Keratinocyte (primary cell): ENCODE measurements at regions not wholly inside any gene's neighbourhood (a gene's known extent, or its start where the extent isn't known, plus 50 kb on each side); places are given as distances from the start of the nearest gene placed in this dataset.

Experiments used
- DNase-seq: peaks from one replicate; pipeline ENCODE4 v3.0.0-alpha.2; 2011; ENCODE audit warnings: low read depth, missing footprints, low spot score
- FAIRE-seq: peaks from 2 replicates; lab custom pipeline; 2011; peaks lifted over from hg19 to GRCh38; lab: Jason Lieb, UNC
- H2AFZ ChIP-seq: 2 replicates; pipeline ENCODE4 v1.6.0; 2012; ENCODE audit warnings: low read length, control low read depth, inconsistent platforms; ENCODE audit not compliant: control insufficient read depth
- H3K27ac ChIP-seq: 2 replicates; pipeline ENCODE4 v1.5.1; 2011; ENCODE audit warnings: low read length; ENCODE audit not compliant: control insufficient read depth, insufficient read depth
- H3K27me3 ChIP-seq: 3 replicates; pipeline ENCODE4 v1.6.0; 2011; ENCODE audit warnings: low read length; ENCODE audit not compliant: control insufficient read depth, insufficient read depth; ENCODE audit errors: extremely low read depth
- H3K36me3 ChIP-seq, 2 experiments: 2 replicates in 1 of 2; 3 replicates in 1 of 2; pipeline ENCODE4 v1.5.1; 2011; ENCODE audit warnings: low read length in 2 of 2, mild to moderate bottlenecking in 1 of 2; ENCODE audit not compliant: control insufficient read depth in 2 of 2, insufficient read depth in 2 of 2; ENCODE audit errors: extremely low read depth in 1 of 2
- H3K4me1 ChIP-seq: 3 replicates; pipeline ENCODE4 v1.5.1; 2011; ENCODE audit warnings: low read length; ENCODE audit not compliant: control insufficient read depth, insufficient read depth; ENCODE audit errors: extremely low read depth
- H3K4me2 ChIP-seq: 3 replicates; pipeline ENCODE4 v1.6.0; 2011; ENCODE audit warnings: low read depth, low read length; ENCODE audit not compliant: control insufficient read depth, insufficient read depth; ENCODE audit errors: extremely low read depth
- H3K4me3 ChIP-seq, 3 experiments: fragments of 200-600 bp in 1 of 3; sonication (generic) in 1 of 3; 2 replicates in 2 of 3; 3 replicates in 1 of 3; pipeline ENCODE4 v1.5.1; 2011 to 2016; ENCODE audit warnings: low read length in 3 of 3, mild to moderate bottlenecking in 3 of 3, control low read depth in 2 of 3, inconsistent platforms in 1 of 3, low read depth in 1 of 3, mixed read lengths in 1 of 3, mixed run types in 1 of 3, moderate library complexity in 1 of 3; ENCODE audit not compliant: control insufficient read depth in 2 of 3, insufficient read depth in 2 of 3; ENCODE audit errors: extremely low read depth in 1 of 3
- H3K79me2 ChIP-seq: 2 replicates; pipeline ENCODE4 v1.6.0; 2012; ENCODE audit warnings: low read length; ENCODE audit not compliant: control insufficient read depth, insufficient read depth
- H3K9ac ChIP-seq: 3 replicates; pipeline ENCODE4 v1.6.0; 2011; ENCODE audit warnings: low read length; ENCODE audit not compliant: control insufficient read depth, insufficient read depth; ENCODE audit errors: extremely low read depth
- H3K9me1 ChIP-seq: 3 replicates; pipeline ENCODE4 v1.6.0; 2011; ENCODE audit warnings: low read length; ENCODE audit not compliant: control insufficient read depth, insufficient read depth; ENCODE audit errors: extremely low read depth
- H3K9me3 ChIP-seq: 2 replicates; pipeline ENCODE4 v1.5.1; 2012; ENCODE audit warnings: low read depth, low read length; ENCODE audit not compliant: control insufficient read depth
- H4K20me1 ChIP-seq: 3 replicates; pipeline ENCODE4 v1.6.0; 2011; ENCODE audit warnings: low read length; ENCODE audit not compliant: control insufficient read depth, insufficient read depth; ENCODE audit errors: extremely low read depth
- EZH2 ChIP-seq: IDR thresholded peaks from one replicate; pipeline ENCODE4 v1.6.1; 2012; ENCODE audit warnings: inconsistent platforms, mild to moderate bottlenecking, low read length, moderate library complexity
- dilution Hi-C: fragments of 300-500 bp; cut with MboI; formaldehyde crosslinking; loops from one replicate; pipeline ENCODE4 v1.7.0; 2020; ENCODE audit warnings: low sequenced_read_pairs; ENCODE audit not compliant: extremely low pct_ligation_motif_present
- TF ChIP-seq, protein P1 (sequence below), 3 experiments: IDR thresholded peaks in 1 of 3; conservative IDR thresholded peaks in 1 of 3; optimal IDR thresholded peaks in 1 of 3; 2 replicates in 2 of 3; 3 replicates in 1 of 3; pipeline versions ENCODE3 to v1.5.1; 2011; ENCODE audit warnings: low read length in 3 of 3, mild to moderate bottlenecking in 3 of 3, moderate library complexity in 2 of 3, control low read depth in 1 of 3, inconsistent platforms in 1 of 3; ENCODE audit not compliant: insufficient read depth in 2 of 3; ENCODE audit errors: extremely low read depth in 1 of 3

DNA sequence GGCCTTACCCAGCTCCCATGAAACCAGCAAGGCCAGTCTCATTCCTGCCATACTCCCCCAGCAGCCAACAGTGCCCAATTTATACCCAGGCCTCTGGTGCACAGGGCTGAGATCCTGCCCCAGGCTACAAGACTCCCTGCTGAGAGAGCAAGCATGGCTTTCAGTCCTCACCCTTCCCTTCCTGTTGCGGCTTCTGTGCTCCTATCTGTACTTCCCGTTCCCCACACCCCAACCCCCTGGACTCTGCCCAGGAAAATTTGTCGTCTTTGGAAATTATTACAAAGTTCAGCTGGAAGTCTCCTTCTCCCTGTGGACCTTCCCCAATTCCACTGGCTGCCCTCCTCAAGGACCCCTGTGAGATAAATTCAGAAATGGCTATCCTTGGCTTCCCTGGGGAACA is 84.1 kb upstream of the GK2 start:
- Histone ChIP-seq H4K20me1 (no peaks in the 10 kb centered on the region), H3K9ac (no peak overlapping the region), H3K9me1 (no peaks in the 10 kb centered on the region), H3K4me2 (no peak overlapping the region), H3K79me2 (no peaks in the 10 kb centered on the region), H3K36me3 (no peaks in the 10 kb centered on the region), H2AFZ (no peak overlapping the region), H3K27ac (no peak overlapping the region), H3K9me3 (no peaks in the 10 kb centered on the region), H3K4me3 (no peak overlapping the region), H3K4me1 (no peaks in the 10 kb centered on the region), H3K27me3 (no peaks in the 10 kb centered on the region)
- TF ChIP-seq, protein P1, sequence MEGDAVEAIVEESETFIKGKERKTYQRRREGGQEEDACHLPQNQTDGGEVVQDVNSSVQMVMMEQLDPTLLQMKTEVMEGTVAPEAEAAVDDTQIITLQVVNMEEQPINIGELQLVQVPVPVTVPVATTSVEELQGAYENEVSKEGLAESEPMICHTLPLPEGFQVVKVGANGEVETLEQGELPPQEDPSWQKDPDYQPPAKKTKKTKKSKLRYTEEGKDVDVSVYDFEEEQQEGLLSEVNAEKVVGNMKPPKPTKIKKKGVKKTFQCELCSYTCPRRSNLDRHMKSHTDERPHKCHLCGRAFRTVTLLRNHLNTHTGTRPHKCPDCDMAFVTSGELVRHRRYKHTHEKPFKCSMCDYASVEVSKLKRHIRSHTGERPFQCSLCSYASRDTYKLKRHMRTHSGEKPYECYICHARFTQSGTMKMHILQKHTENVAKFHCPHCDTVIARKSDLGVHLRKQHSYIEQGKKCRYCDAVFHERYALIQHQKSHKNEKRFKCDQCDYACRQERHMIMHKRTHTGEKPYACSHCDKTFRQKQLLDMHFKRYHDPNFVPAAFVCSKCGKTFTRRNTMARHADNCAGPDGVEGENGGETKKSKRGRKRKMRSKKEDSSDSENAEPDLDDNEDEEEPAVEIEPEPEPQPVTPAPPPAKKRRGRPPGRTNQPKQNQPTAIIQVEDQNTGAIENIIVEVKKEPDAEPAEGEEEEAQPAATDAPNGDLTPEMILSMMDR (optimal IDR thresholded peaks at IDR 0.05 in 1 of 3, IDR thresholded peaks at IDR 0.05 in 1 of 3, conservative IDR thresholded peaks at IDR 0.05 in 1 of 3; ENCODE audit: extremely low read depth in 1 of 3, insufficient read depth in 2 of 3, low read length in 3 of 3): no peak
- no peak for TF ChIP-seq EZH2
- DNase-seq (no peak), FAIRE-seq (no peak)
- dilution Hi-C loops: no loop called here

DNA sequence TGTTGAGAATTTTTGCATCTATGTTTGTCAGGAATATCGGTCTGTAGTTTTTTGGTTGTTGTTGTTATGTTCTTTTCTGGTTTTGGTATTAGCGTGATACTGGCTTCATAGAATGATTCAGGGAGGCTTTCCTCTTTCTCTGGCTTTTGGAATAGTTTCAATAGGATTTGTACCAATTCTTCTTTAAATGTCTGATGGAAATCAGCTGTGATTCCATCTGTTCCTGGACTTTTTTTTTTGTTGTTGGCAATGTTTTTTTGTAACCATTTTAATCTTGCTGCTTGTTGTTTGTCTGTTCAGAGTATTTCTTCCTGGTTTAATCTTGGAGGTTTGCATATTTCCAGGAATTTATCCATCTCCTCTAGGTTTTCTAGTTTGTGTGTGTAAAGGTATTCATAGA is 81.5 kb upstream of the GK2 start:
- Histone ChIP-seq H3K4me3 (no peak overlapping the region), H3K4me1 (no peaks in the 10 kb centered on the region), H3K9ac (no peak overlapping the region), H2AFZ (no peak overlapping the region), H3K9me3 (no peaks in the 10 kb centered on the region), H3K9me1 (no peaks in the 10 kb centered on the region), H4K20me1 (no peaks in the 10 kb centered on the region), H3K27ac (no peak overlapping the region), H3K27me3 (no peaks in the 10 kb centered on the region), H3K4me2 (no peak overlapping the region), H3K36me3 (no peaks in the 10 kb centered on the region), H3K79me2 (no peaks in the 10 kb centered on the region)
- FAIRE-seq (no peak), DNase-seq (no peak)
- dilution Hi-C loops: no loop called here
- no peak for TF ChIP-seq EZH2
- TF ChIP-seq, protein P1 (optimal IDR thresholded peaks at IDR 0.05 in 1 of 3, IDR thresholded peaks at IDR 0.05 in 1 of 3, conservative IDR thresholded peaks at IDR 0.05 in 1 of 3; ENCODE audit: extremely low read depth in 1 of 3, insufficient read depth in 2 of 3, low read length in 3 of 3): no peak
